ENCODE measurements at regions not wholly inside any gene's neighbourhood (a gene's known extent, or its start where the extent isn't known, plus 50 kb on each side); places are given as distances from the start of the nearest gene placed in this dataset.
"Not testable (repeated sequence)": the region's sequence is repeated elsewhere in the genome, so short reads cannot be mapped to it uniquely, and the experiment has no call there.

DNA sequence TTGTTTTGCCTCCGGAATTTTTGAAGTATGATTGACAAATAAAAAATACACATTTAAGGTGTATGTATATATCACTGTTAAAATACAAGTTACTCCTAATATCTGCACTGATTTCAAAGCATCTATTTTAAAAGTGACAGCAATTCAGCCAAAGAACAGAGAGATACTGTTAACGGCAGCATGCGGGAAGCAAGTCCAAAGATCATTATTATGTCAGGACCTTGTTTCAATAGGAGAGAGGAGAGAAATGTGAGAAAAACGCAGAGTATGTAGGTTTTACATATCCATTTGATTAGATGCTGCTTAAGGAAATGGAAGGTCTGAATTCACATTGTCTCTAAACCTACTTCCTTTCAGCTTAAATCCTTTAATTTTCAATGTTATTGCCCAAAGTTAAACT is 545.5 kb upstream of the SLC8A1 start:
- H3K36me3 Mint-ChIP-seq (ENCODE audit: low read depth): no peaks in the 10 kb centered on the region
- no peak overlapping the region for H3K27ac Mint-ChIP-seq
- H3K4me1 Mint-ChIP-seq (ENCODE audit: low read depth): no peaks in the 10 kb centered on the region
- no peak overlapping the region for H3K4me3 Mint-ChIP-seq
- H3K9me3 Mint-ChIP-seq: no peaks in the 10 kb centered on the region
- no peaks in the 10 kb centered on the region for H3K27me3 Mint-ChIP-seq (ENCODE audit: low read depth)
- no peak for DNase-seq (ENCODE audit: low spot score)

GRCh38 chr2:41000374-41000773 is 548.5 kb upstream of the SLC8A1 start:
- no peaks in the 10 kb centered on the region for H3K36me3 Mint-ChIP-seq (ENCODE audit: low read depth)
- no peak overlapping the region for H3K4me3 Mint-ChIP-seq
- no peak overlapping the region for H3K27ac Mint-ChIP-seq
- H3K27me3 Mint-ChIP-seq (ENCODE audit: low read depth): no peaks in the 10 kb centered on the region
- H3K9me3 Mint-ChIP-seq: no peaks in the 10 kb centered on the region
- no peaks in the 10 kb centered on the region for H3K4me1 Mint-ChIP-seq (ENCODE audit: low read depth)
- DNase-seq (ENCODE audit: low spot score): no peak

DNA sequence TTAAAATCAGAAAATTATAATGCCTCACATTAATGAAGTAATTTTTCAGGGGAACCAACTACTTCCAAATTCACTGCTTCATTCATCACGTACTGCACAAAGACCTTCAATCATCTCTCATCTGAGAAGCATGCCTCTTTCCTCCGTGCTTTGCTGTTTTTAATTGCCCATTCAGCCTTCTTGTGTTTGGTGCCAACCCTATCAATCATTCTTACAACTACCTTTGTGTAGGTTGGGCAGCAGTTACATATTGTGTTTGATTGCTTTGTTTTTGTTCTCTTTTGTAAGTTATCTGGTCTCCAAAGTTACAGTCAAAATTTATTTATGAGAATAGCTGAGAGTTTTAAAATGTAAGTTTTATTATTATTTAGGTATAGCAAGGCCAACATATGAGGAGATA is 549.0 kb upstream of the SLC8A1 start:
- no peaks in the 10 kb centered on the region for H3K36me3 Mint-ChIP-seq (ENCODE audit: low read depth)
- H3K9me3 Mint-ChIP-seq: no peaks in the 10 kb centered on the region
- H3K27ac Mint-ChIP-seq: no peak overlapping the region

DNA sequence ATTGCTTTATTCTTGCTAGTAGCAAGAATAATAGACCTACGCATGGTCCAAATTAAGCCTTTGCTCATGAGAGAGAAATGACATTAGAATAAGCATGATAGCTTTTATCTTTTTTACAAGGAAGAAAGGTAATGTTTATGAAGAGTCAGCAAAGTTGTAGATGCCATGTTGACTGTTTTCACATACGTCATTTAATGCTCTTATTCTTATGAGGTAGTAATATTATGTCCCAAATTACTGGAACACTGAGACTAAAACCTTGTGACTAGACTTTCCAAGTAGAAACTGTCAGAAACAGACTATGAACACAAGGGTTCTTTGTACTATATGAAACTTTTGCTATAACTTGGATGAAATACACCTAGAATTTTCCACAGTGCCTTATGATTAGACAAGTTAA is 552.8 kb upstream of the SLC8A1 start:
- H3K27ac Mint-ChIP-seq: no peak overlapping the region
- no peak for DNase-seq (ENCODE audit: low spot score)
- no peaks in the 10 kb centered on the region for H3K4me1 Mint-ChIP-seq (ENCODE audit: low read depth)
- no peaks in the 10 kb centered on the region for H3K36me3 Mint-ChIP-seq (ENCODE audit: low read depth)
- no peaks in the 10 kb centered on the region for H3K27me3 Mint-ChIP-seq (ENCODE audit: low read depth)
- no peaks in the 10 kb centered on the region for H3K9me3 Mint-ChIP-seq
- no peak overlapping the region for H3K4me3 Mint-ChIP-seq

More for the DNA sequence above, 549.0 kb upstream of the SLC8A1 start:
- H3K4me1 Mint-ChIP-seq (ENCODE audit: low read depth): no peaks in the 10 kb centered on the region
- DNase-seq (ENCODE audit: low spot score): no peak
- no peak overlapping the region for H3K4me3 Mint-ChIP-seq
- H3K27me3 Mint-ChIP-seq (ENCODE audit: low read depth): no peaks in the 10 kb centered on the region

- Mint-ChIP-seq H3K4me3 (no peak overlapping the region), H3K27ac (no peak overlapping the region), H3K36me3 (ENCODE audit: low read depth) (no peaks in the 10 kb centered on the region), H3K27me3 (ENCODE audit: low read depth) (no peaks in the 10 kb centered on the region), H3K4me1 (ENCODE audit: low read depth) (no peaks in the 10 kb centered on the region), H3K9me3 (no peaks in the 10 kb centered on the region)
- no peak for DNase-seq (ENCODE audit: low spot score)
Measured at GRCh38 chr2:41020358-41020757, 568.5 kb upstream of the SLC8A1 start.

GRCh38 chr2:41024816-41025215 is 572.9 kb upstream of the SLC8A1 start:
- Mint-ChIP-seq H3K9me3 (no peaks in the 10 kb centered on the region), H3K4me3 (no peak overlapping the region), H3K27me3 (ENCODE audit: low read depth) (no peaks in the 10 kb centered on the region), H3K4me1 (ENCODE audit: low read depth) (peaks cover 3% of the 10 kb centered on the region), H3K27ac (no peak overlapping the region), H3K36me3 (ENCODE audit: low read depth) (no peaks in the 10 kb centered on the region)
- DNase-seq (ENCODE audit: low spot score): no peak

DNA sequence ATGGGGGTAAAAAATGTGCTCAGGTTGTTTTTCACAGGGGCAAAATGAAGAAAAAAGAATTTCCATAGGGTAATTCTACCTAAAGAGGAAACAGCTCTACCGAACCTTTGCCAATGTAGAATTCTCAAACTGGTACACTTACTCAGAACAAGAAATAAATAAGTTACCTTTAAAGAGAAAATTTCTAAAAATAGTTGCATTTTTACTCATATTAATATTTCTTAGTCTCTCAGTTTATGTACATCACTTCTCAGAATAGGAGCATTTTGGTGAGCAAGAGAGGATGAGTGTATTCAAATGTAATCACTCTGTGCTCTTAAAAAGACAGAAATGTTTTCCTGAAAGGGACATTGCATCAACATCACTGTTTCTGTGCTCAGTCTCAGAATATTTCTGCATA is 574.7 kb upstream of the SLC8A1 start:
- Mint-ChIP-seq H3K4me1 (ENCODE audit: low read depth) (peaks cover 3% of the 10 kb centered on the region), H3K36me3 (ENCODE audit: low read depth) (no peaks in the 10 kb centered on the region), H3K4me3 (no peak overlapping the region), H3K9me3 (peaks cover 4% of the 10 kb centered on the region), H3K27me3 (ENCODE audit: low read depth) (no peaks in the 10 kb centered on the region), H3K27ac (no peak overlapping the region)
- DNase-seq (ENCODE audit: low spot score): no peak

- H3K9me3 Mint-ChIP-seq: peaks cover 4% of the 10 kb centered on the region
Measured at GRCh38 chr2:41027095-41027494, 575.2 kb upstream of the SLC8A1 start.

GRCh38 chr2:41031282-41031681 is 579.4 kb upstream of the SLC8A1 start:
- Mint-ChIP-seq H3K36me3 (ENCODE audit: low read depth) (no peaks in the 10 kb centered on the region), H3K4me3 (no peak overlapping the region), H3K9me3 (peaks cover 4% of the 10 kb centered on the region)

More at GRCh38 chr2:41027095-41027494, 575.2 kb upstream of the SLC8A1 start:
- no peak overlapping the region for H3K4me3 Mint-ChIP-seq
- no peaks in the 10 kb centered on the region for H3K27me3 Mint-ChIP-seq (ENCODE audit: low read depth)
- H3K36me3 Mint-ChIP-seq (ENCODE audit: low read depth): no peaks in the 10 kb centered on the region
- peaks cover 3% of the 10 kb centered on the region for H3K4me1 Mint-ChIP-seq (ENCODE audit: low read depth)
- no peak overlapping the region for H3K27ac Mint-ChIP-seq
- DNase-seq (ENCODE audit: low spot score): no peak

GRCh38 chr2:41032715-41033114 is 580.8 kb upstream of the SLC8A1 start:
- no peak overlapping the region for H3K27ac Mint-ChIP-seq
- no peak for DNase-seq (ENCODE audit: low spot score)
- no peaks in the 10 kb centered on the region for H3K27me3 Mint-ChIP-seq (ENCODE audit: low read depth)
- peaks cover 2% of the 10 kb centered on the region for H3K4me1 Mint-ChIP-seq (ENCODE audit: low read depth)
- H3K4me3 Mint-ChIP-seq: no peak overlapping the region
- peaks cover 4% of the 10 kb centered on the region for H3K9me3 Mint-ChIP-seq
- no peaks in the 10 kb centered on the region for H3K36me3 Mint-ChIP-seq (ENCODE audit: low read depth)

More at GRCh38 chr2:41031282-41031681, 579.4 kb upstream of the SLC8A1 start:
- Mint-ChIP-seq H3K4me1 (ENCODE audit: low read depth) (peaks cover 3% of the 10 kb centered on the region), H3K27ac (no peak overlapping the region), H3K27me3 (ENCODE audit: low read depth) (no peaks in the 10 kb centered on the region)
- DNase-seq (ENCODE audit: low spot score): no peak

GRCh38 chr2:41033127-41033526 is 581.2 kb upstream of the SLC8A1 start:
- no peaks in the 10 kb centered on the region for H3K36me3 Mint-ChIP-seq (ENCODE audit: low read depth)

DNA sequence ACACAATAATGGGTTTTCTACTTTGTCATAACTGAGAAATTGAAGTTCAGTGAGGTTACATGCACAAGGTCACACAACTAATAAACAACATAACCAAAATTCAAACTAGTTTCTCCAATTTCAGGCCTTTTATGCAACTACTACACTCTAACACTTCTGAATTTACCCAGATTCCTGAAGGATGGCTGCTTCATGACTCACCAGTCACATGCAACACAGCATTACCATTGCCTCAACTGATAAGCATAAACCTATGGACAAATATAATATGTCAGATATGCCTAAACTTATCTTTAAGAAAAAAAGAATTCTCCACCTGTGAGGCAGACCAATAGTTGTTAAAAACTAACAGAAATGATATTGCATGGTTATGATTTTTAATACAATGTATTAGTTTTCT is 586.5 kb upstream of the SLC8A1 start:
- H3K27ac Mint-ChIP-seq: no peak overlapping the region
- H3K27me3 Mint-ChIP-seq (ENCODE audit: low read depth): no peaks in the 10 kb centered on the region
- H3K36me3 Mint-ChIP-seq (ENCODE audit: low read depth): no peaks in the 10 kb centered on the region
- H3K4me3 Mint-ChIP-seq: no peak overlapping the region
- DNase-seq (ENCODE audit: low spot score): no peak
- H3K4me1 Mint-ChIP-seq (ENCODE audit: low read depth): no peaks in the 10 kb centered on the region
- H3K9me3 Mint-ChIP-seq: no peaks in the 10 kb centered on the region

More at GRCh38 chr2:41033127-41033526, 581.2 kb upstream of the SLC8A1 start:
- H3K27me3 Mint-ChIP-seq (ENCODE audit: low read depth): no peaks in the 10 kb centered on the region
- no peaks in the 10 kb centered on the region for H3K4me1 Mint-ChIP-seq (ENCODE audit: low read depth)
- H3K9me3 Mint-ChIP-seq: peaks cover 4% of the 10 kb centered on the region
- no peak for DNase-seq (ENCODE audit: low spot score)
- no peak overlapping the region for H3K27ac Mint-ChIP-seq
- no peak overlapping the region for H3K4me3 Mint-ChIP-seq

GRCh38 chr2:41039750-41040149 is 587.9 kb upstream of the SLC8A1 start:
- not testable (repeated sequence) for H3K27me3 Mint-ChIP-seq (ENCODE audit: low read depth); H3K4me3 Mint-ChIP-seq; DNase-seq (ENCODE audit: low spot score); H3K36me3 Mint-ChIP-seq (ENCODE audit: low read depth); H3K4me1 Mint-ChIP-seq (ENCODE audit: low read depth); H3K27ac Mint-ChIP-seq; H3K9me3 Mint-ChIP-seq

DNA sequence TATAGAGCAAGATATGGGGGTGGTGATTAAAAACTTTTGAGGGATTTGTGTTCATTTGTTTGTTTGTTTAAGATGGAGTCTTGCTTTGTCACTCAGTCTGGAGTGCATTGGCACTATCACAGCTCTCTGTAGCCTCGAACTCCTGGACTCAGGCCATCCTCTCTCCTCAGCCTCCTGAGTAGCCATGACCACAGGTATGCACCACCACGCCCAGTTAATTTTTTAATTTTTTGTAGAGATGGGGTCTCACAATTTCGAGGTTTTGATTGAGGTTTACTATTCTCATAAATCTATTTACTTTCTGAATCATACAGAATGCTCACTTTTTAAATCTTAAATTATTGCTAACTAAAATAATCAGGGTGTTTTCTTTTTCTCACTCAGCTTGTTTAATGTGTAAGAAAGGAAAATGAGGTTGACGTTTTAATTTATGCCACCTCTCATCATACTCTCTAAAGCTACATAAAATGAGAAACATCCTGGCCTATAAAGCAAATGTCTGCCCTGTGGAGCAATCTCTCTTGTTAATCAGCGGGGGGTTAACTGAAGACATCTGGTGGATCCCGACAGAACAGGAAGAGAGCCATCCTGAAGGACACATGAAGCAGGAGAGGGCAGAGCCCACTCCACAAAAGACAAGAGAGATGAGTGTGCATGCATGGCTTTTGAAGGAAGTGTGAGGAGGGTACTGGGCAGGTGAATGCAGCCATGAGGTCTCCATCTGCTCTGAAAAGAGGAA is 589.1 kb upstream of the SLC8A1 start:
- DNase-seq (ENCODE audit: low spot score): no peak
- H3K4me3 Mint-ChIP-seq: no peak overlapping the region
- no peaks in the 10 kb centered on the region for H3K36me3 Mint-ChIP-seq (ENCODE audit: low read depth)
- H3K4me1 Mint-ChIP-seq (ENCODE audit: low read depth): no peaks in the 10 kb centered on the region
- no peak overlapping the region for H3K27ac Mint-ChIP-seq
- H3K9me3 Mint-ChIP-seq: no peaks in the 10 kb centered on the region
- H3K27me3 Mint-ChIP-seq (ENCODE audit: low read depth): no peaks in the 10 kb centered on the region

DNA sequence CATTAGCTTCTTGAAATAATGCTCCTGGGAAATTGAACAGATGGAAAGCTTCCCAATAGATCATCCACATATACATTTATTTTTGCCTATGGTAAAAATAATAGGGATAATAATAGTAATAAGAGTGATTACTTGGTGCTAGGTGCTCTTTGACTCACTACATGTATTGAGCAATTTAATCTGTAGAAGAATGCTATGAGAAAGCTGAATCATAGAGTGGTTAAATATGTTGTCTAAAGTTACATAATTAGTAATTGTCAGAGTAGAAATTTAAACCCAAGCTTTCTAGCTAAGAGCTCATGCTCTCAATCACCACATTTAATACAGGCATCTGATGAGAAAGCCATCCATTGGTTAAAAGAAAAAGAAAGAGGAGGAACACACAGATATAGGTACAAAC is 590.5 kb upstream of the SLC8A1 start:
- H3K27ac Mint-ChIP-seq: no peak overlapping the region
- no peaks in the 10 kb centered on the region for H3K4me1 Mint-ChIP-seq (ENCODE audit: low read depth)
- no peaks in the 10 kb centered on the region for H3K9me3 Mint-ChIP-seq
- no peak overlapping the region for H3K4me3 Mint-ChIP-seq
- H3K36me3 Mint-ChIP-seq (ENCODE audit: low read depth): no peaks in the 10 kb centered on the region
- no peaks in the 10 kb centered on the region for H3K27me3 Mint-ChIP-seq (ENCODE audit: low read depth)
- no peak for DNase-seq (ENCODE audit: low spot score)

Data from T-helper 2 cell treated with Interferon-gamma antibody and Interleukin-4, amounts not matched to agents 5 μg/mL and 100 μg/mL, for 36 hours (primary cell).